ENCODE measurements at regions not wholly inside any gene's neighbourhood (a gene's known extent, or its start where the extent isn't known, plus 50 kb on each side); places are given as distances from the start of the nearest gene placed in this dataset.

- Mint-ChIP-seq H3K36me3 (ENCODE audit: low read depth) (no peaks in the 10 kb centered on the region), H3K4me3 (ENCODE audit: low read depth) (no peak overlapping the region), H3K4me1 (ENCODE audit: low read depth) (no peaks in the 10 kb centered on the region), H3K27ac (no peak overlapping the region), H3K9me3 (peaks cover 4% of the 10 kb centered on the region), H3K27me3 (ENCODE audit: low read depth) (no peaks in the 10 kb centered on the region)
- no peak for DNase-seq (ENCODE audit: low spot score)
- intact Hi-C loops (cut with micrococcal nuclease) = no loop called here
Measured at GRCh38 chr4:181245326-181245725, 997.9 kb upstream of the TENM3 start.

DNA sequence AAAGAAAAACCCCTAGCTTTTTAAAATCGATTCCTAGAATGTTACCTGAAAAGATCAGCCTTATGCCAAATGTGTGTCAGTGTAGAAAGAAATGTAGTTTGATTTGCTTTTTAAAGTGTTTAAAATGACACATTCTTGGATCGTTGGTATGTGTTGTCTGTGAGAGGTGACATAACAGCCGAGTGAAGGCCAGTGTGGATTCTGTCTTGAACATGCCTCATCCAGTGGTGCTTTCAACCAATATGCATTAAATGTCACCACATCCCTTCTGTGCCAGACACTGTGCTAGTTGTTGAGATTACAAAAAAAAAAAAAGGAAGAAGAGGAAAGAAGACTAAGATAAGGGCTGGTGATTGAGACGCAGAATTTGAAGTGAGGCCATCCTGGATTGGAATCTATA, 994.2 kb upstream of the TENM3 start:
- intact Hi-C loops (cut with micrococcal nuclease) = no loop called here
- Mint-ChIP-seq H3K27me3 (ENCODE audit: low read depth) (no peaks in the 10 kb centered on the region), H3K27ac (no peak overlapping the region), H3K9me3 (peaks cover 8% of the 10 kb centered on the region), H3K4me1 (ENCODE audit: low read depth) (no peaks in the 10 kb centered on the region), H3K36me3 (ENCODE audit: low read depth) (no peaks in the 10 kb centered on the region), H3K4me3 (ENCODE audit: low read depth) (no peak overlapping the region)
- DNase-seq (ENCODE audit: low spot score) = no peak

DNA sequence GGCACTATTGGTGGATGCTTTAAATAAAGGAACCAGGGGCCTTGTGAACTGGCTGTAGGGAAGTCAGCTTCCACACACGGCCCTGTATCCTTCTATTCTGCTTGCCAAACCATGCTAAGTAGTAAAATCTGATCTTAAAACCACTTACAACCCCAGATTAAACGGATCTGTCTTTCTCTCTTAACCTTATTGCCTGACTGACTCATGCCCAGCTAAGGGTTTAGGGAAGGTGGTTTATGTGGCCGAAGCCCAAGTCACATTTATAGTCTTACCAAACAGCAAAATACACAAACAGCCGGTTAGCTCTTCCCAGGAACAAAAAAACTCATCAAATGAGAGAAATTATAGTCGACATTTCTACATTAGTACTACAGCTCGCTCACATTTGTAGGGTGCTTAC, 988.4 kb upstream of the TENM3 start:
- H3K4me3 Mint-ChIP-seq (ENCODE audit: low read depth) = no peak overlapping the region
- H3K27me3 Mint-ChIP-seq (ENCODE audit: low read depth) = no peaks in the 10 kb centered on the region
- H3K9me3 Mint-ChIP-seq = peaks cover 8% of the 10 kb centered on the region
- no peak for DNase-seq (ENCODE audit: low spot score)
- no peak overlapping the region for H3K27ac Mint-ChIP-seq
- no peaks in the 10 kb centered on the region for H3K4me1 Mint-ChIP-seq (ENCODE audit: low read depth)
- no peaks in the 10 kb centered on the region for H3K36me3 Mint-ChIP-seq (ENCODE audit: low read depth)
- intact Hi-C loops (cut with micrococcal nuclease) = no loop called here

DNA sequence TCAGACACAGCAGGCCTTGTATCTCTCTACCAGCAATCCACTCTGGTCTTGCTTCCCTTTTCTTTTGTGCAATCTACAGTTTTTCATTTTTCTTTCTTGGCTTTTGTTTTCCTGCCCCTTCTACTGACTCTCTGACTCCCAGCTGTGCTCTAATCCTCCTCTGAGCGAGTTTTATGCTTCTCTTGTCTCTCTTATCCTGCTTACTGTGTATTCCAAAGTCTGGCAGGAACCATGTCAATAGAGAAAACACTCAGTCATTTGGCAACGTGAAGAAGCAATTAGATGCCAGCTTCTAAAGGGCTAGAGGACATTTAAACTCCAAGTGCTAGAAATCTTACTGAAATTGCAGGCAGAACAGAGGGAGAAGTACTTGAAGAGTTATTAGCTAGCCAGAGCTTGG, 984.6 kb upstream of the TENM3 start:
- H3K36me3 Mint-ChIP-seq (ENCODE audit: low read depth) = no peaks in the 10 kb centered on the region
- H3K27me3 Mint-ChIP-seq (ENCODE audit: low read depth) = no peaks in the 10 kb centered on the region
- no peak for DNase-seq (ENCODE audit: low spot score)
- H3K9me3 Mint-ChIP-seq = peaks cover 4% of the 10 kb centered on the region
- no peak overlapping the region for H3K27ac Mint-ChIP-seq
- intact Hi-C loops (cut with micrococcal nuclease) = no loop called here
- no peaks in the 10 kb centered on the region for H3K4me1 Mint-ChIP-seq (ENCODE audit: low read depth)
- no peak overlapping the region for H3K4me3 Mint-ChIP-seq (ENCODE audit: low read depth)

- Mint-ChIP-seq H3K9me3 (no peaks in the 10 kb centered on the region), H3K4me1 (ENCODE audit: low read depth) (no peaks in the 10 kb centered on the region), H3K36me3 (ENCODE audit: low read depth) (no peaks in the 10 kb centered on the region), H3K4me3 (ENCODE audit: low read depth) (no peak overlapping the region), H3K27me3 (ENCODE audit: low read depth) (no peaks in the 10 kb centered on the region), H3K27ac (no peak overlapping the region)
- intact Hi-C loops (cut with micrococcal nuclease) = no loop called here
- no peak for DNase-seq (ENCODE audit: low spot score)
Measured at GRCh38 chr4:181259081-181259709, 984.0 kb upstream of the TENM3 start.

GRCh38 chr4:181261279-181261678, 981.9 kb upstream of the TENM3 start:
- H3K27ac Mint-ChIP-seq = no peak overlapping the region
- H3K27me3 Mint-ChIP-seq (ENCODE audit: low read depth) = no peaks in the 10 kb centered on the region
- H3K36me3 Mint-ChIP-seq (ENCODE audit: low read depth) = no peaks in the 10 kb centered on the region

DNA sequence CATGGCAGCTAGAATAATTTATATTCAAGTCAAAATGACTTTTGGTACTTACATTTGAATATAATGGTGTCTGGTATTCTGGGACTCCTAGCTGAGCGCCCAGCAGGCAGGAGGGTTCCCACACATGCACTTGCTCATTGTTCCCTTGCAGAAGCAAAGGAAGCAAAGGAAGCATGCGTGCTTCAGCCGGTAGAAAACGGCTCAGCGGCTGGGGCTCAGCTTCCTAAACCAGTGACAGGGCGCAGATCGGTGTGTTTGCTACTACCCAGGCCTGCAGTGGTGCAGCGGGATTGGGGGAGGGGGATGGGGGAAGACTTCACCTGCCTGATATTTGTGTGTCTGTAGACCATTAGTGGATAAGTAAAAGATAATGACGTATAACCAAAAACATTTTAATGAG, 978.3 kb upstream of the TENM3 start:
- intact Hi-C loops (cut with micrococcal nuclease) = no loop called here
- Mint-ChIP-seq H3K4me3 (ENCODE audit: low read depth) (no peak overlapping the region), H3K36me3 (ENCODE audit: low read depth) (no peaks in the 10 kb centered on the region), H3K27ac (no peak overlapping the region), H3K27me3 (ENCODE audit: low read depth) (no peaks in the 10 kb centered on the region), H3K9me3 (no peaks in the 10 kb centered on the region), H3K4me1 (ENCODE audit: low read depth) (no peaks in the 10 kb centered on the region)
- no peak for DNase-seq (ENCODE audit: low spot score)

More at GRCh38 chr4:181261279-181261678, 981.9 kb upstream of the TENM3 start:
- H3K4me3 Mint-ChIP-seq (ENCODE audit: low read depth) = no peak overlapping the region
- no peaks in the 10 kb centered on the region for H3K4me1 Mint-ChIP-seq (ENCODE audit: low read depth)
- intact Hi-C loops (cut with micrococcal nuclease) = no loop called here
- H3K9me3 Mint-ChIP-seq = no peaks in the 10 kb centered on the region
- no peak for DNase-seq (ENCODE audit: low spot score)

GRCh38 chr4:181265370-181265769, 977.8 kb upstream of the TENM3 start:
- Mint-ChIP-seq H3K4me1 (ENCODE audit: low read depth) (no peaks in the 10 kb centered on the region), H3K4me3 (ENCODE audit: low read depth) (no peak overlapping the region), H3K27me3 (ENCODE audit: low read depth) (no peaks in the 10 kb centered on the region), H3K27ac (no peak overlapping the region), H3K9me3 (no peaks in the 10 kb centered on the region), H3K36me3 (ENCODE audit: low read depth) (no peaks in the 10 kb centered on the region)
- no peak for DNase-seq (ENCODE audit: low spot score)
- intact Hi-C loops (cut with micrococcal nuclease) = no loop called here

- no peak for DNase-seq (ENCODE audit: low spot score)
- intact Hi-C loops (cut with micrococcal nuclease) = no loop called here
- Mint-ChIP-seq H3K4me1 (ENCODE audit: low read depth) (no peaks in the 10 kb centered on the region), H3K36me3 (ENCODE audit: low read depth) (no peaks in the 10 kb centered on the region), H3K4me3 (ENCODE audit: low read depth) (no peak overlapping the region), H3K27ac (no peak overlapping the region), H3K27me3 (ENCODE audit: low read depth) (no peaks in the 10 kb centered on the region), H3K9me3 (no peaks in the 10 kb centered on the region)
Measured at GRCh38 chr4:181271116-181271640, 972.0 kb upstream of the TENM3 start.

- no peak for DNase-seq (ENCODE audit: low spot score)
- intact Hi-C loops (cut with micrococcal nuclease) = no loop called here
Measured at GRCh38 chr4:181272422-181272821, 970.8 kb upstream of the TENM3 start.

DNA sequence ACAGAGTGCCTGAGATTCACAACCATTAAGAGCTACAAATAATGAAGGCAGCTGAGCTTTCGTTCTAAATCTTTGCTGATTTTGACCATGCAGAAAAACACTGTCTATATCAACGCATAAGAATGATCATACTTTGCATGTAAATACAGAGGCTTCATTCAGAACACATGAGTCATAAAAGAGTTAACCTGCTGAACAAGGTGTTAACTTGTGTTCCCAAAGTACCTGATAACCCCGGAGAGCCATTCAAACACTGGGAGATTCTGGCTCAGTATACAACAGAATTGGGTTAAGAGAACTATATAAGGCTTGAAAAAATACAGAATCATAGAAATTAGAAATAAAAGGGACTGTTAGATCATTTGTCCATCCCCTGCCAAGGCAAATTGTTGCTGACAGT, 964.3 kb upstream of the TENM3 start:
- DNase-seq (ENCODE audit: low spot score) = no peak
- H3K9me3 Mint-ChIP-seq = peaks cover 14% of the 10 kb centered on the region
- no peak overlapping the region for H3K27ac Mint-ChIP-seq
- no peaks in the 10 kb centered on the region for H3K27me3 Mint-ChIP-seq (ENCODE audit: low read depth)
- no peaks in the 10 kb centered on the region for H3K4me1 Mint-ChIP-seq (ENCODE audit: low read depth)
- H3K4me3 Mint-ChIP-seq (ENCODE audit: low read depth) = no peak overlapping the region
- H3K36me3 Mint-ChIP-seq (ENCODE audit: low read depth) = no peaks in the 10 kb centered on the region
- intact Hi-C loops (cut with micrococcal nuclease) = no loop called here

More at GRCh38 chr4:181272422-181272821, 970.8 kb upstream of the TENM3 start:
- peaks cover 7% of the 10 kb centered on the region for H3K9me3 Mint-ChIP-seq
- no peak overlapping the region for H3K4me3 Mint-ChIP-seq (ENCODE audit: low read depth)
- no peaks in the 10 kb centered on the region for H3K4me1 Mint-ChIP-seq (ENCODE audit: low read depth)
- no peak overlapping the region for H3K27ac Mint-ChIP-seq
- no peaks in the 10 kb centered on the region for H3K27me3 Mint-ChIP-seq (ENCODE audit: low read depth)
- H3K36me3 Mint-ChIP-seq (ENCODE audit: low read depth) = no peaks in the 10 kb centered on the region

DNA sequence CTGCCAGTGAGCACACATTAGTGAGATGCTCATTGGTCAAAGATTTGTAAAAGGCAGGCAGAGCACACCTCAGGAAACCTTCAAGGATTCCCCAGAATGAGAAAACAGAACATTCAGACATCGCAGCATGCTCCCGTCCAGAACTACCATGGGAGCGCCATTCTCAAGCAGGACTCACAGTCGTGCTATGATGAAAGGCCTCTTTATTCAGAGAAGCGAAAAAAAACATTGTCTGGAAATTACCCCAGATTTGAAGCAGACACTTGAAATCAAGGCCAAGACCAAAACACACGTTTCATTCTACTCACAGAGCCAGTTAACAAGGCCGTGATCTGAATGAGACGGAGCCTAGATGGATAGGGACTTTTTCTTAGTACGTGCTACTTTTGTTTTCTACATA, 961.8 kb upstream of the TENM3 start:
- peaks cover 14% of the 10 kb centered on the region for H3K9me3 Mint-ChIP-seq
- no peak for DNase-seq (ENCODE audit: low spot score)
- no peaks in the 10 kb centered on the region for H3K27me3 Mint-ChIP-seq (ENCODE audit: low read depth)
- H3K27ac Mint-ChIP-seq = no peak overlapping the region
- intact Hi-C loops (cut with micrococcal nuclease) = no loop called here
- H3K36me3 Mint-ChIP-seq (ENCODE audit: low read depth) = no peaks in the 10 kb centered on the region
- H3K4me1 Mint-ChIP-seq (ENCODE audit: low read depth) = no peaks in the 10 kb centered on the region
- H3K4me3 Mint-ChIP-seq (ENCODE audit: low read depth) = no peak overlapping the region

DNA sequence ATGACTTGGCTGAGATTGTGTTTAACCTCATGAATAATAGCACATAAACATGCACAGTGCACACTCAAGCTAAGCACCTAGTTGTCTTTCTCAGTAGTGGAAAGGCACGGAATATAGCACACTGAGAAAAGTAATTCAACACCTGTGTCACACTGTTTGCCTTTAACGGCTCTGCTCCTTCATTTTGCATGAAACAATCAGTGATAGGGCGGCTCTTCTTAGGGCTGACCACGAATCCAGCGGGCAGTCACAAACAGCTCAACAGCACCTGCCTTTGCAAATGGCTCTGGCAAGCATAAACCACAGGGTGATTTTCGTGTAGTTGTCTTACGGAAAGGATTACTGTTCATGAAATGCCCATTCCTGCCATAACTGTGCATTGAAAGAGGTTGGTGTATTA, 954.0 kb upstream of the TENM3 start:
- Mint-ChIP-seq H3K4me1 (ENCODE audit: low read depth) (no peaks in the 10 kb centered on the region), H3K9me3 (peaks cover 4% of the 10 kb centered on the region), H3K27me3 (ENCODE audit: low read depth) (no peaks in the 10 kb centered on the region), H3K27ac (no peak overlapping the region), H3K4me3 (ENCODE audit: low read depth) (no peak overlapping the region), H3K36me3 (ENCODE audit: low read depth) (no peaks in the 10 kb centered on the region)
- no peak for DNase-seq (ENCODE audit: low spot score)
- intact Hi-C loops (cut with micrococcal nuclease) = no loop called here

DNA sequence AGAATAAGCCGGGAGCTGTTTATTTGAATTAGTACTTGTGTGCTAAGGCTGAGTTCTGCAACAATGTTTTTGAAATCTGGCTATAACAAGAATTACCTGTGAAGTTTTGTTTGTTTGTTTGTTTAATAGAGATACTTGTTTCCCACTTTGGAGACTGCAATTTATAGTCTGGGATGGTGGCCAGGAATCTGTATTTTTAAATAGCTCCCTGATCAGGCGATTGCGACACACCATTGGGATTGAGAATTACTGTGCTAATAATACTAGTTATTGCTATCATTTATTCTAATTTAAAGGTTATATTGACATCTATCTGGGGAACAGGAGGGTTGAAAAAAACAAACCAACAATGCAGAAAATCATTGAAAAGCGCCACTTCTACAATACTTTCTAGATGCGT, 951.6 kb upstream of the TENM3 start:
- Mint-ChIP-seq H3K36me3 (ENCODE audit: low read depth) (no peaks in the 10 kb centered on the region), H3K4me1 (ENCODE audit: low read depth) (no peaks in the 10 kb centered on the region), H3K4me3 (ENCODE audit: low read depth) (no peak overlapping the region), H3K9me3 (peaks cover 4% of the 10 kb centered on the region), H3K27me3 (ENCODE audit: low read depth) (no peaks in the 10 kb centered on the region), H3K27ac (no peak overlapping the region)
- no peak for DNase-seq (ENCODE audit: low spot score)
- intact Hi-C loops (cut with micrococcal nuclease) = no loop called here

Data from activated T-helper 2 cell treated with anti-CD3 and anti-CD28 coated beads, Interferon-gamma antibody, Interleukin-2, Interleukin-4, amounts not matched to agents 10 μg/mL and 5 μg/mL and 100 μg/mL, durations not matched to agents 14 hours and 24 hours and 36 hours (primary cell).